IMR-90 (cell line): ENCODE measurements at regions not wholly inside any gene's neighbourhood (a gene's known extent, or its start where the extent isn't known, plus 50 kb on each side); places are given as distances from the start of the nearest gene placed in this dataset.

ENCODE experiments used
- ATAC-seq: fragments of 200-7000 bp; cut with Tn5 transposase; 2 replicates; pipeline ENCODE4 v1.9.1; 2020; ENCODE audit warnings: low read depth, mild to moderate bottlenecking, moderate library complexity
- BruUV-seq: library from RNA; stranded (reverse); fragments of 400-500 nt; replicated peaks from 2 replicates; lab custom pipeline; 2021; lab: Mats Ljungman, UMichigan
- CTCF ChIA-PET: fragments of 300-600 bp; formaldehyde crosslinking; extraction: SDS; loops from one replicate; lab custom pipeline; 2021; ENCODE audit warnings: antibody characterized with exemption; lab: Yijun Ruan, JAX
- POLR2A ChIA-PET: fragments of 300-600 bp; sonication (Branson Sonifier 250); formaldehyde crosslinking; loops from one replicate; lab custom pipeline; 2022; ENCODE audit warnings: antibody characterized with exemption; ENCODE audit not compliant: unreplicated experiment; lab: Charles Lee
- DNase-seq: peaks from one replicate; pipeline ENCODE4 v3.0.0; 2013
- H2AFZ ChIP-seq: replicated peaks from 2 replicates; pipeline ENCODE3; 2013; ENCODE audit warnings: low read length, mild to moderate bottlenecking; ENCODE audit not compliant: poor library complexity
- H2AK5ac ChIP-seq: 2 replicates; pipeline ENCODE4 v1.6.1; 2013; ENCODE audit warnings: low read depth, low read length, inconsistent platforms
- H2AK9ac ChIP-seq: replicated peaks from 2 replicates; pipeline ENCODE3; 2013; ENCODE audit warnings: mild to moderate bottlenecking, low read depth, low read length, moderate library complexity; ENCODE audit not compliant: poor library complexity
- H2BK120ac ChIP-seq: 2 replicates; pipeline ENCODE4 v1.6.1; 2013; ENCODE audit warnings: low read depth, low read length, inconsistent platforms
- H2BK15ac ChIP-seq: 3 replicates; pipeline ENCODE4 v1.6.1; 2013; ENCODE audit warnings: low read depth, low read length, inconsistent platforms
- H2BK20ac ChIP-seq: 2 replicates; pipeline ENCODE4 v1.6.1; 2013; ENCODE audit warnings: low read depth, mild to moderate bottlenecking, inconsistent platforms, low read length, moderate library complexity
- H2BK5ac ChIP-seq: 2 replicates; pipeline ENCODE4 v1.6.1; 2013; ENCODE audit warnings: mild to moderate bottlenecking, low read depth, low read length, inconsistent platforms; ENCODE audit not compliant: poor library complexity, severe bottlenecking
- H3K14ac ChIP-seq: replicated peaks from 2 replicates; pipeline ENCODE4 v1.6.1; 2013; ENCODE audit warnings: low read depth, low read length, inconsistent platforms
- H3K18ac ChIP-seq: 2 replicates; pipeline ENCODE4 v1.6.1; 2013; ENCODE audit warnings: low read depth, low read length, control low read depth
- H3K23ac ChIP-seq: 2 replicates; pipeline ENCODE4 v1.6.1; 2013; ENCODE audit warnings: low read depth, low read length, inconsistent platforms
- H3K27ac ChIP-seq: 2 replicates; pipeline ENCODE4 v1.5.1; 2013; ENCODE audit warnings: mild to moderate bottlenecking, control low read depth, low read length; ENCODE audit not compliant: insufficient read depth
- H3K27me3 ChIP-seq: 2 replicates; pipeline ENCODE4 v1.6.1; 2013; ENCODE audit warnings: low read length; ENCODE audit not compliant: control insufficient read depth, insufficient read depth
- H3K36me3 ChIP-seq: 2 replicates; pipeline ENCODE4 v1.6.1; 2013; ENCODE audit warnings: low read length, mixed read lengths; ENCODE audit not compliant: control insufficient read depth, insufficient read depth
- H3K4ac ChIP-seq: 2 replicates; pipeline ENCODE4 v1.6.1; 2013; ENCODE audit warnings: low read depth, low read length, inconsistent platforms
- H3K4me1 ChIP-seq: 2 replicates; pipeline ENCODE4 v1.6.1; 2013; ENCODE audit warnings: low read length, mixed read lengths; ENCODE audit not compliant: control insufficient read depth, insufficient read depth
- H3K4me2 ChIP-seq: 2 replicates; pipeline ENCODE4 v1.6.1; 2013; ENCODE audit warnings: low read depth, mild to moderate bottlenecking, control low read depth, low read length, moderate library complexity
- H3K4me3 ChIP-seq: 2 replicates; pipeline ENCODE4 v1.5.1; 2013; ENCODE audit warnings: low read depth, mild to moderate bottlenecking, control low read depth, low read length, moderate library complexity; ENCODE audit not compliant: insufficient read depth
- H3K56ac ChIP-seq: 2 replicates; pipeline ENCODE4 v1.6.1; 2013; ENCODE audit warnings: low read length, inconsistent platforms; ENCODE audit not compliant: insufficient read depth; ENCODE audit errors: extremely low read depth
- H3K79me1 ChIP-seq, 2 experiments: 2 replicates each; pipeline ENCODE4 v1.6.1; 2013; ENCODE audit warnings: low read length in 2 of 2, inconsistent platforms in 1 of 2, low read depth in 1 of 2
- H3K9ac ChIP-seq: 2 replicates; pipeline ENCODE4 v1.6.1; 2013; ENCODE audit warnings: low read depth, low read length, control low read depth
- H3K9me1 ChIP-seq: 2 replicates; pipeline ENCODE4 v1.6.1; 2013; ENCODE audit warnings: low read length, inconsistent platforms; ENCODE audit not compliant: insufficient read depth
- H3K9me3 ChIP-seq: 2 replicates; pipeline ENCODE4 v1.6.1; 2013; ENCODE audit warnings: low read length; ENCODE audit not compliant: control insufficient read depth, insufficient read depth
- H4K20me1 ChIP-seq: 2 replicates; pipeline ENCODE4 v1.6.1; 2013; ENCODE audit warnings: low read length, inconsistent platforms; ENCODE audit not compliant: insufficient read depth
- H4K5ac ChIP-seq: 2 replicates; pipeline ENCODE4 v1.6.1; 2013; ENCODE audit warnings: mild to moderate bottlenecking, low read depth, low read length, control low read depth
- H4K8ac ChIP-seq, 2 experiments: 2 replicates each; pipeline ENCODE4 v1.6.1; 2013; ENCODE audit warnings: low read depth in 2 of 2, low read length in 2 of 2, control low read depth in 1 of 2, inconsistent platforms in 1 of 2
- H4K91ac ChIP-seq: 2 replicates; pipeline ENCODE4 v1.6.1; 2013; ENCODE audit warnings: low read depth, low read length, inconsistent platforms; ENCODE audit not compliant: insufficient read depth
- ELK1 ChIP-seq: fragments of 150-350 bp; IDR thresholded peaks from 2 replicates; pipeline ENCODE4 v1.6.1; 2016; ENCODE audit warnings: low read depth, mild to moderate bottlenecking, low read length, moderate library complexity, borderline replicate concordance
- MAFK ChIP-seq: IDR thresholded peaks from 2 replicates; pipeline ENCODE4 v1.6.1; 2012; ENCODE audit warnings: low read depth, low read length, improper control_type of control experiment
- MAZ ChIP-seq: IDR thresholded peaks from 2 replicates; pipeline ENCODE4 v1.6.1; 2012; ENCODE audit warnings: low read depth, mild to moderate bottlenecking, low read length, improper control_type of control experiment, moderate library complexity, borderline replicate concordance
- MXI1 ChIP-seq: IDR thresholded peaks from 2 replicates; pipeline ENCODE4 v1.6.1; 2012; ENCODE audit warnings: low read depth, mild to moderate bottlenecking, low read length, moderate library complexity, borderline replicate concordance
- POLR2A ChIP-seq: IDR thresholded peaks from 2 replicates; pipeline ENCODE4 v1.6.1; 2012; ENCODE audit warnings: mild to moderate bottlenecking, low read depth, low read length
- RCOR1 ChIP-seq: IDR thresholded peaks from 2 replicates; pipeline ENCODE4 v1.6.1; 2012; ENCODE audit warnings: mild to moderate bottlenecking, low read length, improper control_type of control experiment; ENCODE audit not compliant: insufficient replicate concordance
- RFX5 ChIP-seq: IDR thresholded peaks from 2 replicates; pipeline ENCODE4 v1.8.0; 2012; ENCODE audit warnings: low read depth, mild to moderate bottlenecking, low read length, moderate library complexity
- WGBS, 2 experiments: methylation state at CpG; one replicate each; pipeline versions ENCODE4 v1.1.5 to v1.1.7; 2013; ENCODE audit warnings: missing lambda C conversion rate in 2 of 2; ENCODE audit not compliant: insufficient read length in 1 of 2; ENCODE audit errors: extremely low coverage in 2 of 2; 5-methylcytosine and 5-hydroxymethylcytosine counted together
- dilution Hi-C: fragments of 300-500 bp; cut with HindIII; formaldehyde crosslinking; loops from one replicate; pipeline ENCODE4 v1.14.3; 2018; ENCODE audit warnings: low sequenced_read_pairs; ENCODE audit not compliant: unreplicated experiment
- in situ Hi-C: fragments of 300-500 bp; cut with MboI; formaldehyde crosslinking; loops from 3 replicates; pipeline ENCODE4 v1.14.3; 2019; ENCODE audit warnings: low sequenced_read_pairs, inconsistent platforms, mixed read lengths
- intact Hi-C: fragments of 100-400 bp; cut with micrococcal nuclease; formaldehyde crosslinking; loops from 2 replicates; pipeline ENCODE4 v1.10.0; 2022
- TF ChIP-seq, protein P1 (sequence below): fragments of 150-350 bp; IDR thresholded peaks from 2 replicates; pipeline ENCODE4 v1.6.1; 2017; ENCODE audit warnings: mild to moderate bottlenecking, antibody characterized with exemption, low read length, low read depth

- Histone ChIP-seq H3K23ac (no peak overlapping the region), H3K79me1 (no peaks in the 10 kb centered on the region), H4K20me1 (no peaks in the 10 kb centered on the region), H3K9me1 (no peaks in the 10 kb centered on the region), H3K4me2 (no peak overlapping the region), H2BK20ac (no peak overlapping the region), H4K91ac (no peak overlapping the region), H2BK15ac (no peak overlapping the region), H3K4ac (no peak overlapping the region), H3K27me3 (no peaks in the 10 kb centered on the region), H3K18ac (no peak overlapping the region), H3K56ac (no peak overlapping the region), H3K14ac (no peak overlapping the region), H2BK120ac (no peak overlapping the region), H3K9me3 (no peaks in the 10 kb centered on the region), H4K5ac (no peak overlapping the region), H2AK9ac (no peak overlapping the region), H2BK5ac (peak overlapping the region; percentile 19), H3K27ac (no peak overlapping the region), H3K36me3 (no peaks in the 10 kb centered on the region), H3K9ac (no peak overlapping the region), H2AFZ (no peak overlapping the region), H4K8ac (no peak overlapping the region), H3K4me1 (no peaks in the 10 kb centered on the region), H2AK5ac (no peak overlapping the region), H3K4me3 (no peak overlapping the region)
- WGBS, 2 experiments: no CpG with 5 or more reads among the region's 1 CpG
- in situ Hi-C loops (no loop called here), intact Hi-C loops (no loop called here), dilution Hi-C loops (no loop called here)
- peak; percentile 28 for DNase-seq
- BruUV-seq: no TSS peak
- no peak; the same call in 1 of the 2 replicates for ATAC-seq
- ChIA-PET POLR2A (interaction anchor here (0.6 kb wide), 1 partner anchor 9 kb away, joined by 3 read pairs; no protein-coding TSS in a partner anchor), CTCF (no interaction called here)
- TF ChIP-seq MXI1 (no peak), RFX5 (no peak), RCOR1 (no peak), ELK1 (no peak), MAFK (no peak), MAZ (no peak), POLR2A (no peak)
- TF ChIP-seq, protein P1, sequence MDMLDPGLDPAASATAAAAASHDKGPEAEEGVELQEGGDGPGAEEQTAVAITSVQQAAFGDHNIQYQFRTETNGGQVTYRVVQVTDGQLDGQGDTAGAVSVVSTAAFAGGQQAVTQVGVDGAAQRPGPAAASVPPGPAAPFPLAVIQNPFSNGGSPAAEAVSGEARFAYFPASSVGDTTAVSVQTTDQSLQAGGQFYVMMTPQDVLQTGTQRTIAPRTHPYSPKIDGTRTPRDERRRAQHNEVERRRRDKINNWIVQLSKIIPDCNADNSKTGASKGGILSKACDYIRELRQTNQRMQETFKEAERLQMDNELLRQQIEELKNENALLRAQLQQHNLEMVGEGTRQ: no peak
Measured at GRCh38 chr6:140276719-140277118, 902.3 kb upstream of the CITED2 start.
